OCI-LY1 (cell line): ENCODE measurements at regions not wholly inside any gene's neighbourhood (a gene's known extent, or its start where the extent isn't known, plus 50 kb on each side); places are given as distances from the start of the nearest gene placed in this dataset.

ENCODE experiments used
- CTCF ChIP-seq: fragments of 200-600 bp; sonication (generic), shearing (Covaris generic); IDR thresholded peaks from 2 replicates; pipeline ENCODE4 v1.5.1; 2017; ENCODE audit warnings: mild to moderate bottlenecking, antibody characterized with exemption, low read length, moderate library complexity, mixed read lengths
- EZH2 ChIP-seq: fragments of 200-600 bp; sonication (generic), shearing (Covaris generic); IDR thresholded peaks from 2 replicates; pipeline ENCODE4 v1.8.0; 2017; ENCODE audit warnings: borderline replicate concordance, mixed run types, mild to moderate bottlenecking, antibody characterized with exemption, low read length, moderate library complexity, mixed read lengths

- TF ChIP-seq CTCF (no peak), EZH2 (no peak)
These were observed 103.4 kb upstream of the ESRRG start for GRCh38 chr1:216826646-216827045.
